ENCODE measurements at regions not wholly inside any gene's neighbourhood (a gene's known extent, or its start where the extent isn't known, plus 50 kb on each side); places are given as distances from the start of the nearest gene placed in this dataset.

DNA sequence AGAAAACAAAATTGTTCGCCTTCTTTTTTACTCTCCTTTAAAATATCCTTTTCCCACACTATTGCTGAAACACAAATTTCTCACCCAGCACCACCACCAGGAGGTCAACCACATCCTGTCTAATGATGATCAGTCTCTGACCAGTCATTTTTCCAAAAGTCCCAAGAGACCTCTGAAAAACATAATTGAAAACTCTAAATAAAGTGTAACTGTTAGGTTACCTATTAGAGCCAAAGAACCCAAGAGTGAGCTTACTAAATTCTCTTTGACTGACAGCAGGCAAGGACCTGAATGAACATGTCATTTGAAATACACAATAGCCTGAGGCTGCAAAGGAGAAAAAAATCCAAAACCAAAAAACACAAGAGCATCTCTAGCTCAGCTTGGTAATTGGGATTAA is 735.4 kb downstream of the CBLN4 start:
- CTCF ChIA-PET = no interaction called here
- POLR2A ChIA-PET = no interaction called here
- no peak for TF ChIP-seq TARDBP (IDR thresholded peaks at IDR 0.05)
- TF ChIP-seq ZNF384 (IDR thresholded peaks at IDR 0.05) = no peak
- TF ChIP-seq ARNT (IDR thresholded peaks at IDR 0.05) = no peak
- no peak for TF ChIP-seq SP1 (IDR thresholded peaks at IDR 0.05)
- no peak for TF ChIP-seq BHLHE40 (IDR thresholded peaks at IDR 0.05; ENCODE audit: borderline replicate concordance)
- no peak for TF ChIP-seq L3MBTL2 (conservative IDR thresholded peaks at IDR 0.05)
- TF ChIP-seq CTBP1 (IDR thresholded peaks at IDR 0.05; ENCODE audit: borderline replicate concordance) = no peak
- TF ChIP-seq NFRKB (IDR thresholded peaks at IDR 0.05) = no peak
- no peak for TF ChIP-seq FOXM1 (IDR thresholded peaks at IDR 0.05; ENCODE audit: borderline replicate concordance)
- TF ChIP-seq LEF1 (IDR thresholded peaks at IDR 0.05; ENCODE audit: borderline replicate concordance) = no peak
- TF ChIP-seq HDGF (IDR thresholded peaks at IDR 0.05; ENCODE audit: borderline replicate concordance) = no peak
- TF ChIP-seq, protein P1, sequence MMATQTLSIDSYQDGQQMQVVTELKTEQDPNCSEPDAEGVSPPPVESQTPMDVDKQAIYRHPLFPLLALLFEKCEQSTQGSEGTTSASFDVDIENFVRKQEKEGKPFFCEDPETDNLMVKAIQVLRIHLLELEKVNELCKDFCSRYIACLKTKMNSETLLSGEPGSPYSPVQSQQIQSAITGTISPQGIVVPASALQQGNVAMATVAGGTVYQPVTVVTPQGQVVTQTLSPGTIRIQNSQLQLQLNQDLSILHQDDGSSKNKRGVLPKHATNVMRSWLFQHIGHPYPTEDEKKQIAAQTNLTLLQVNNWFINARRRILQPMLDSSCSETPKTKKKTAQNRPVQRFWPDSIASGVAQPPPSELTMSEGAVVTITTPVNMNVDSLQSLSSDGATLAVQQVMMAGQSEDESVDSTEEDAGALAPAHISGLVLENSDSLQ (IDR thresholded peaks at IDR 0.05) = no peak
- DNase-seq (ENCODE audit: extremely low spot score) = no peak

DNA sequence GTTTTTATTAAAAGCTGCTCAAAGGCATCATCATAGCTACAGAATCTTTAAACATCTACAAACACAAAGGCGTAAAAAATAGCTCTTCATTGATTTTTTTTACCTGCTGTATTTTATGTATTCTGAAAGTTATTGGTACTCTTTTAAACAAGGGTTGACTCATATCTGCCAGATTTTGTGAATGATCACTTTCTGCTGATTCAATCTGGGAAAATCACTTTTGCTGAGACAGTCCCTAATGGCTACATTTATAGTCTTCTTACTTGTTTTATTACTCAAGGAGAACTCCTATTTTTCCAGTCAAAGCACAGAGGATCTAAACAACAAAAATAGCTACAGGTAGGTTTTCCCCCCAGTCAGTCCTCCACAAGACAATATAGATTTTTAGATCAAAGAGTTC is 739.0 kb downstream of the CBLN4 start:
- POLR2A ChIA-PET = no interaction called here
- no peak for DNase-seq (ENCODE audit: extremely low spot score)
- CTCF ChIA-PET = no interaction called here
- no peak for TF ChIP-seq ARNT (IDR thresholded peaks at IDR 0.05)
- TF ChIP-seq NFRKB (IDR thresholded peaks at IDR 0.05) = no peak
- TF ChIP-seq, protein P1 (IDR thresholded peaks at IDR 0.05) = no peak
- no peak for TF ChIP-seq FOXM1 (IDR thresholded peaks at IDR 0.05; ENCODE audit: borderline replicate concordance)

DNA sequence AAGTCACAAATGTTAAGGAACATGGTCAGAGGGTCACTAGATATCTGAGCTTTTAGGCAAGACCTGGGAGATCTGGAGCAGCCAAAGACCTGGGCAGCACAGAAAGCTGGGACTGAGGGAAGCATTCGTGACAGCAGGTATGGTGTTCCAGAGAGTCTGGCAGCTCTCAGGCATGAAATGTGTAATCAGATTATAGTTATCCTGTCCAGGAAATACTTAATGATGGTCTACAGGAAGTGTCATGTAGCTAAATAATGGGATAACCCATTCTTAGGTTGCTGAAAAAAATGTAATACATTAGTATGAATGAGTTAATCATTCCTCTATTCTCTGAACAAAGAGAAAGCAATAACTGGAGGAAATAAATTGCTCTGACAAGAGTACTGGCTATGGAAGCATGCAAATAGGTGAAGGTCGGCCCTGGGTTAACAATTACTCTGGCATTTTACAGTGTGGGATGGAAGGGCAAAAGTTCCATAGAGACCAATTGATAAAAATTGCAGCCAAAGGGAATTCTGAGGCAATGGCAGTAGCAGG is 740.5 kb downstream of the CBLN4 start:
- CTCF ChIA-PET = no interaction called here
- TF ChIP-seq L3MBTL2 (conservative IDR thresholded peaks at IDR 0.05) = no peak
- TF ChIP-seq LEF1 (IDR thresholded peaks at IDR 0.05; ENCODE audit: borderline replicate concordance) = no peak
- no peak for TF ChIP-seq SP1 (IDR thresholded peaks at IDR 0.05)
- TF ChIP-seq NFRKB (IDR thresholded peaks at IDR 0.05) = no peak
- TF ChIP-seq ELF4 (IDR thresholded peaks at IDR 0.05) = no peak
- TF ChIP-seq ARNT (IDR thresholded peaks at IDR 0.05) = no peak
- TF ChIP-seq TARDBP (IDR thresholded peaks at IDR 0.05) = no peak
- no peak for TF ChIP-seq BHLHE40 (IDR thresholded peaks at IDR 0.05; ENCODE audit: borderline replicate concordance)
- TF ChIP-seq FOXK2 (IDR thresholded peaks at IDR 0.05) = no peak
- no peak for TF ChIP-seq CTBP1 (IDR thresholded peaks at IDR 0.05; ENCODE audit: borderline replicate concordance)
- no peak for TF ChIP-seq SUZ12 (IDR thresholded peaks at IDR 0.05)
- TF ChIP-seq, protein P1 (IDR thresholded peaks at IDR 0.05) = no peak
- no peak for DNase-seq (ENCODE audit: extremely low spot score)
- POLR2A ChIA-PET = no interaction called here

DNA sequence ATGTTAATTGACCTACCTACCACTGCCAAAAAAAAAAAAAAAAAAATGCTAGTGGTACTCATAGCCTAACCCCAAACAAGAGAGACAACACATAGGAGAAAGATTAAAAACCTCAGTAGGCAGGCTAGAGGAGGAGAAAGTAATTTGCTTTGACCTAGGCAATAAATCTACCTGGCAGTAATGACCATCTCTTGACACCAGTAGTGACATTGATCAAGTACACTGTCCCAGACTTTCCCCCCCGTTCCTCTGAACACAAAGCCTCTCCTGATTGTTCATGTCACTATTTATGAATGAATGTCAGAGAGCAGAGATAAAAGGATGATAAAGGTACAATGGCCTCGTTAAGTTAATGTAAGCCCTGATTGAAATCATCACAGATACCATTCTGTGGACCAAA is 746.8 kb downstream of the CBLN4 start:
- no peak for DNase-seq (ENCODE audit: extremely low spot score)
- POLR2A ChIA-PET = no interaction called here
- CTCF ChIA-PET = no interaction called here
- TF ChIP-seq HDGF (IDR thresholded peaks at IDR 0.05; ENCODE audit: borderline replicate concordance) = no peak
- no peak for TF ChIP-seq FOXK2 (IDR thresholded peaks at IDR 0.05)
- TF ChIP-seq BHLHE40 (IDR thresholded peaks at IDR 0.05; ENCODE audit: borderline replicate concordance) = no peak
- TF ChIP-seq ELF4 (IDR thresholded peaks at IDR 0.05) = no peak
- no peak for TF ChIP-seq NFRKB (IDR thresholded peaks at IDR 0.05)
- TF ChIP-seq FOXM1 (IDR thresholded peaks at IDR 0.05; ENCODE audit: borderline replicate concordance) = no peak
- TF ChIP-seq ZNF384 (IDR thresholded peaks at IDR 0.05) = no peak

DNA sequence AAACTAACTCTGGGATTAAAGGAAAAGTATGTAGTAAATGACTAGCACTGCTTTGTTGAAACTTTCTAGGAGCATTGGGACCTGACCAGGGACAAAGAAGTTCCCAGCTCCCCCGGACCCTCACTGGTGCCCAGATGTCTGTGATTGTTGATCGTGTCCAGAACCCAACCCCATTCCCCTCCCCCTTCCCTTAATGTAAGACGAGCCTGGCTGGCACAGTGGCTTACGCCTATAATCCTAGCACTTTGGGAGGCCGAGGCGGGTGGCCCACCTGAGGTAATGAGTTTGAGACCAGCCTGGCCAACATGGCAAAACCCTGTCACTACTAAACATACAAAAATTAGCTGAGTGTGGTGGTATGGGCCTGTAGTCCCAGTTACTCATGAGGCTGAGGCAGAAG is 750.3 kb downstream of the CBLN4 start:
- no peak for TF ChIP-seq TARDBP (IDR thresholded peaks at IDR 0.05)
- no peak for TF ChIP-seq SUZ12 (IDR thresholded peaks at IDR 0.05)
- TF ChIP-seq FOXA1 (IDR thresholded peaks at IDR 0.05) = no peak
- TF ChIP-seq FOXK2 (IDR thresholded peaks at IDR 0.05) = no peak
- no peak for TF ChIP-seq HDGF (IDR thresholded peaks at IDR 0.05; ENCODE audit: borderline replicate concordance)
- no peak for TF ChIP-seq ELF4 (IDR thresholded peaks at IDR 0.05)
- no peak for TF ChIP-seq L3MBTL2 (conservative IDR thresholded peaks at IDR 0.05)
- POLR2A ChIA-PET = no interaction called here
- CTCF ChIA-PET = no interaction called here

DNA sequence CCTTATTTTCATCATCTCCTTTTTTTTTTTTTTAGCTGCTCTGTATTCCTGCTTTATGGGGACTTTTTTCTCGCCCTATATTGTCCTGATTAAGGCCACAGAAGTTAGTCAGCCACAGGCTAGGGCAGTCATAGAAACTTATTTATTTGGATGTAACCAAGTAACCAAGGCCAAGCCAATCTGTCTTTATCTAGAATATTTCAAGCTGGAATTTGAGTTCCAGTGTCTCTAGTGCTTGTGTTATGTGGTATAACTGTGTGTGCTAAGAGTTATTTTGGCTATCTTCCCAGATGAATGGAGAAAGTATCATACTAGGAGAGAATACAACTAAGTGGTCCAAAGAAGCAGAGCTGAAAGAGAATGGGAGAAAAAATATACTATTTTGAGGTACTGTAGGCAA is 751.5 kb downstream of the CBLN4 start:
- TF ChIP-seq ELF4 (IDR thresholded peaks at IDR 0.05) (no peak), FOXA1 (IDR thresholded peaks at IDR 0.05) (no peak), TARDBP (IDR thresholded peaks at IDR 0.05) (no peak), CTBP1 (IDR thresholded peaks at IDR 0.05; ENCODE audit: borderline replicate concordance) (no peak), NFRKB (IDR thresholded peaks at IDR 0.05) (no peak), ARNT (IDR thresholded peaks at IDR 0.05) (no peak), SUZ12 (IDR thresholded peaks at IDR 0.05) (no peak), ZNF384 (IDR thresholded peaks at IDR 0.05) (no peak), LEF1 (IDR thresholded peaks at IDR 0.05; ENCODE audit: borderline replicate concordance) (no peak), BHLHE40 (IDR thresholded peaks at IDR 0.05; ENCODE audit: borderline replicate concordance) (no peak), HDGF (IDR thresholded peaks at IDR 0.05; ENCODE audit: borderline replicate concordance) (no peak)
- CTCF ChIA-PET = no interaction called here
- DNase-seq (ENCODE audit: extremely low spot score) = no peak
- POLR2A ChIA-PET = no interaction called here

More for the DNA sequence above, 750.3 kb downstream of the CBLN4 start:
- DNase-seq (ENCODE audit: extremely low spot score) = no peak

DNA sequence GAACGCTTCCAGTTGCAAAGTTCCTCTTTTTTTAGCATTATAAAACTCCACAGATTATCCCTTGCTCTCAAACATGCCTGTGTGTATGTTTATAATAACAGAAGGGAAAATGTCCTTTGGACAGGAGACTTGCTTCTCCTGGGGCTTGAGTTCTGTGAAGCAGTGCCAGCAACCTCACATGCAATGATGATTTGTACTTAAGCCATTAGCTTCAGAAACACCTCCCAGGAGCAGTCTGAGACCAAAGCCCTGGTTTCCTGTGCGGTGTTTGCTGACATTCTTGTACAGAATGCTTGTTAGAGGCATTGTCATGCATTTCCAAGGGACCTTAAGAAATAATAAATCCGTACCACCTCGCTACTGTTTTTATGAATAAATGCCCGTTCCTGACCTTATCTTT is 752.8 kb downstream of the CBLN4 start:
- DNase-seq (ENCODE audit: extremely low spot score) = no peak
- POLR2A ChIA-PET = no interaction called here
- CTCF ChIA-PET = no interaction called here
- TF ChIP-seq ZNF384 (IDR thresholded peaks at IDR 0.05) (no peak), FOXK2 (IDR thresholded peaks at IDR 0.05) (no peak), CTBP1 (IDR thresholded peaks at IDR 0.05; ENCODE audit: borderline replicate concordance) (no peak), L3MBTL2 (conservative IDR thresholded peaks at IDR 0.05) (no peak), FOXA1 (IDR thresholded peaks at IDR 0.05) (no peak), ARNT (IDR thresholded peaks at IDR 0.05) (no peak), NFRKB (IDR thresholded peaks at IDR 0.05) (no peak), SUZ12 (IDR thresholded peaks at IDR 0.05) (no peak), LEF1 (IDR thresholded peaks at IDR 0.05; ENCODE audit: borderline replicate concordance) (no peak), BHLHE40 (IDR thresholded peaks at IDR 0.05; ENCODE audit: borderline replicate concordance) (no peak), ELF4 (IDR thresholded peaks at IDR 0.05) (no peak), SP1 (IDR thresholded peaks at IDR 0.05) (no peak), HDGF (IDR thresholded peaks at IDR 0.05; ENCODE audit: borderline replicate concordance) (no peak), FOXM1 (IDR thresholded peaks at IDR 0.05; ENCODE audit: borderline replicate concordance) (no peak)
- TF ChIP-seq, protein P1 (IDR thresholded peaks at IDR 0.05) = no peak
